22Rv1 (cell line): ENCODE measurements at regions not wholly inside any gene's neighbourhood (a gene's known extent, or its start where the extent isn't known, plus 50 kb on each side); places are given as distances from the start of the nearest gene placed in this dataset.

ENCODE experiments used
- CTCF ChIP-seq: fragments of 450-650 bp; IDR thresholded peaks from 2 replicates; pipeline ENCODE4 v1.5.1; 2017; ENCODE audit warnings: mild to moderate bottlenecking
- ZFX ChIP-seq: fragments of 450-650 bp; IDR thresholded peaks from 2 replicates; pipeline ENCODE4 v1.6.1; 2017; ENCODE audit warnings: antibody characterized with exemption, borderline replicate concordance

- TF ChIP-seq CTCF (no peak), ZFX (no peak)
These were observed 706.6 kb downstream of the EFNA5 start for GRCh38 chr5:106964132-106964531.
